BLaER1 treated with 17β-estradiol and CSF1 and Interleukin-3, amounts not matched to agents 10 nM and 100 nM (cell line): ENCODE measurements at regions not wholly inside any gene's neighbourhood (a gene's known extent, or its start where the extent isn't known, plus 50 kb on each side); places are given as distances from the start of the nearest gene placed in this dataset.

Experiments used
- H3K27ac ChIP-seq, 11 experiments: shearing (Covaris generic); formaldehyde crosslinking; 2 replicates each; pipeline ENCODE4 v1.8.1; 2022
- H3K27me3 ChIP-seq, 11 experiments: shearing (Covaris generic); formaldehyde crosslinking; 2 replicates each; pipeline ENCODE4 v1.8.1; 2022
- H3K36me3 ChIP-seq, 11 experiments: shearing (Covaris generic); formaldehyde crosslinking; 2 replicates each; pipeline ENCODE4 v1.8.1; 2022
- H3K4me1 ChIP-seq, 10 experiments: shearing (Covaris generic); formaldehyde crosslinking; 2 replicates each; pipeline ENCODE4 v1.8.1; 2022
- H3K4me2 ChIP-seq, 11 experiments: shearing (Covaris generic); formaldehyde crosslinking; 2 replicates each; pipeline ENCODE4 v1.8.1; 2022
- H3K4me3 ChIP-seq, 10 experiments: shearing (Covaris generic); formaldehyde crosslinking; 2 replicates each; pipeline ENCODE4 v1.8.1; 2022
- H3K9ac ChIP-seq, 11 experiments: shearing (Covaris generic); formaldehyde crosslinking; 2 replicates each; pipeline ENCODE4 v1.8.1; 2022
- H3K9me3 ChIP-seq, 11 experiments: shearing (Covaris generic); formaldehyde crosslinking; replicated peaks in 1 of 11; 2 replicates each; pipeline ENCODE4 v1.8.1; 2022
- H4K20me1 ChIP-seq, 11 experiments: shearing (Covaris generic); formaldehyde crosslinking; 2 replicates each; pipeline ENCODE4 v1.8.1; 2022
- Cebpa-rat ChIP-seq, 11 experiments: shearing (Covaris generic); IDR thresholded peaks; 2 replicates each; pipeline ENCODE4 v1.8.1; 2022

DNA sequence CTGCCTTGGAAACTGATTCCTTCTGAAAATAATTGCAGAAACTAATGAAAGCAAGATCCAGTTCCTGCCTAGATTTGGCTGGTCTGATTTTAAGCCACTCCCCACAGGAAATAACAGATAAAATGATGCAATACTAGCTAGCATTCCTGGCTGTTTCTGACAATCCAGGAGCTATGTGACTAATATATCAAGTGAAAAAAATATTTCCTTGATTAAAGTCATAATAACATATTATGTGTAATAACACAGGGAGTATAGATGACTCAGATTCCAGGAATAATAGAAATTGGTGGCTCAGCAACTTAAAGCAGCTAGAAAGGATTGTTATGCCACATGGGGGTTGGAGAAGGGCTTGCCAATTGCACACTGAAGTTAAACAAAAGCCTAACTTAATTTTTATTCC lies 182.7 kb upstream of the SALL4 start:
- TF ChIP-seq Cebpa-rat (IDR thresholded peaks at IDR 0.05), result peak in 4 of 11 experiments; percentile 20 to 73 (median 68); a peak in 7 of 22 replicates
- H3K27me3 ChIP-seq, result no peaks in the 10 kb centered on the region
- H3K27ac ChIP-seq, result peak overlapping the region in 8 of 11 experiments; percentile 13 to 78 (median 40); a peak in 15 of 22 replicates
- H4K20me1 ChIP-seq, result no peaks in the 10 kb centered on the region
- H3K4me1 ChIP-seq, result peaks cover 6 to 37% (median 17%) of the 10 kb centered on the region in 10 experiments; a peak in 17 of 20 replicates
- no peak overlapping the region for H3K4me3 ChIP-seq
- peak overlapping the region in 1 of 11 experiments; percentile 40; a peak in 1 of 22 replicates for H3K9ac ChIP-seq
- H3K4me2 ChIP-seq, result peak overlapping the region in 9 of 11 experiments; percentile 11 to 49 (median 45); a peak in 13 of 22 replicates
- no peaks in the 10 kb centered on the region for H3K36me3 ChIP-seq
- peaks cover 0 to 8% (median 0%) of the 10 kb centered on the region in 11 experiments; a peak in 5 of 22 replicates for H3K9me3 ChIP-seq

DNA sequence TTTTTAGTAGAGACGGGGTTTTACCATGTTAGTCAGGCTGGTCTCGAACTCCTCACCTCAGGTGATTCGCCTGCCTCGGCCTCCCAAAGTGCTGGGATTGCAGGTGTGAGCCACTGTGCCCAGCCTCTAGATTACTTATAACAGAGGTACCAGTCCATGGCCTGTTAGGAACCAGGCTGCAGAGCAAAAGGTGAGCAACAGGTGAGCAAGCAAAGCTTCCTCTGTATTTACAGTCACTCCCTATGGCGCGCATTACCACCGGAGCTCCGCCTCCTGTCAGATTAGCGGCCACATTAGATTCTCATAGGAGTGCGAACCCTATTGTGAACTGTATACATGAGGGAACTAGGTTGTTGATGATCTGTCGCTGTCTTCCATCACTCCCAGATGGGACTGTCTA lies 178.0 kb upstream of the SALL4 start:
- H3K9ac ChIP-seq, result no peak overlapping the region
- H4K20me1 ChIP-seq, result no peaks in the 10 kb centered on the region
- peaks cover 6 to 30% (median 13%) of the 10 kb centered on the region in 10 experiments; a peak in 17 of 20 replicates for H3K4me1 ChIP-seq
- no peaks in the 10 kb centered on the region for H3K27me3 ChIP-seq
- H3K27ac ChIP-seq, result no peak overlapping the region
- TF ChIP-seq Cebpa-rat (IDR thresholded peaks at IDR 0.05), result no peak
- H3K4me2 ChIP-seq, result no peak overlapping the region
- H3K4me3 ChIP-seq, result no peak overlapping the region
- H3K9me3 ChIP-seq, result peaks cover 21 to 32% (median 24%) of the 10 kb centered on the region in 11 experiments
- H3K36me3 ChIP-seq, result no peaks in the 10 kb centered on the region

DNA sequence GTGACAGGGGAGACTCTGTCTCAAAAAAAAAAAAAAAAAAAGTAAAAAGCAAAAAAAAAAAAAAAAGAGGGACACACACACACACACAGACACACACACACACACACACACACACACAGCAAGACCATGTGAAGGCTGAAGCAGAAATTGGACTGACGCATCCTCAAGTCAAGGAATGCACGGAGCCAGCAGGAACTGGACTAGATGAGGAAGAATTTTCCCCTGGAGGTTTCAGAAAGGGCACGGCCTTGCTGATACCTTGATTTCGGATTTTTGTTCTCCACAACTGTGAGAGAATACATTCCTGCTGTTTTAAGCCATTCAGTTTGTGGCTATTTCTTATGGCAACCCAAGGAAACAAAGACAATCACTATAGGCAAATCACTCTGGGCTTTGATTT lies 176.9 kb upstream of the SALL4 start:
- Histone ChIP-seq H3K9ac (no peak overlapping the region), H3K4me1 (peaks cover 0 to 20% (median 5%) of the 10 kb centered on the region in 10 experiments; a peak in 13 of 20 replicates), H3K4me3 (no peak overlapping the region), H4K20me1 (no peaks in the 10 kb centered on the region), H3K27ac (no peak overlapping the region), H3K9me3 (peaks cover 21 to 30% (median 24%) of the 10 kb centered on the region in 11 experiments), H3K27me3 (no peaks in the 10 kb centered on the region), H3K4me2 (no peak overlapping the region), H3K36me3 (no peaks in the 10 kb centered on the region)
- no peak for TF ChIP-seq Cebpa-rat (IDR thresholded peaks at IDR 0.05)

DNA sequence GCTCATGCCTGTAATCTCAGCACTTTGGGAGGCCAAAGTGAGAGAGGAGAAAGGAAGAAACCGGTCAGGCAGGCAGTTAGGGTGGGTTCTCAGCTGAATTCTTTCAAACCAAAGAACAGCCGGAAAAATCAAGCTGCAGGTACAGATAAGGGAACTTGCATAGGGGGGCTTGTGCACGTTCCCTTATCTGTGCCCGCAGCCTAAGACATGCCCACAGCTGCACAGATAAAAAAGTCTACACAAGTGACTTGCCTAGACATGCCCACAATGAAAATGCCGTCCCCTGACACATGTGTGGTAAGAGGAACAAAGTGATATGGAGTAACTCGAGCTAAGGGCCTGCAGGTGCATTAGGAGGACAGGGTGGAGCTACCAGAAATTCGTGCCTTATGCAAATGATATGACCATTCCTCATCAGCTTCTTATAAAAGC lies 175.8 kb upstream of the SALL4 start:
- Histone ChIP-seq H3K4me1 (peaks cover 0 to 13% (median 5%) of the 10 kb centered on the region in 10 experiments; a peak in 7 of 20 replicates), H4K20me1 (no peaks in the 10 kb centered on the region), H3K9me3 (peaks cover 21 to 30% (median 24%) of the 10 kb centered on the region in 11 experiments), H3K4me3 (no peak overlapping the region), H3K9ac (no peak overlapping the region), H3K27me3 (no peaks in the 10 kb centered on the region), H3K27ac (peak overlapping the region in 3 of 11 experiments; percentile 30 to 63 (median 45); a peak in 3 of 22 replicates), H3K4me2 (no peak overlapping the region), H3K36me3 (no peaks in the 10 kb centered on the region)
- no peak for TF ChIP-seq Cebpa-rat (IDR thresholded peaks at IDR 0.05)

DNA sequence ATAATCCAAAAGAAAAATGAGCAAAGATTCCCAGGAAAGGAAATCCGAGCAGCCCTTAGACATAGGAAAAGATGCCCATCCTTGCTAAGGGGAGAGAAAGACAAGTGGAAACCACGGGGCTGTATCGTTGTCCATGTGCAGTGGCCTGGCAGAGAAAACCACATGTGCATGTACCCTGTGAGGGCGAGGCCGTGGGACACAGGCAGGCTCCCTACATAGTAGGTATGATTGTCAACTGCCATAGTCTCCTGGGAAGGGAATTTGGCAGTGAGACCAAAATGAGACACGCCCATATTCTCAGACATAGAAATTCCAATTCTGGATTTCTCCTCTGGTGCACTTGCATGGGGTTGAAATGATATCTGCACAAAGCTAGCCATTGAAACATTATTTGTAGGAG lies 169.7 kb upstream of the SALL4 start:
- no peak overlapping the region for H3K27ac ChIP-seq
- H3K9me3 ChIP-seq, result peaks cover 4 to 13% (median 9%) of the 10 kb centered on the region in 11 experiments; a peak in 20 of 22 replicates
- H3K9ac ChIP-seq, result no peak overlapping the region
- H3K4me2 ChIP-seq, result no peak overlapping the region
- no peaks in the 10 kb centered on the region for H3K4me1 ChIP-seq
- TF ChIP-seq Cebpa-rat (IDR thresholded peaks at IDR 0.05), result no peak
- H3K27me3 ChIP-seq, result no peaks in the 10 kb centered on the region
- H3K36me3 ChIP-seq, result no peaks in the 10 kb centered on the region
- H4K20me1 ChIP-seq, result no peaks in the 10 kb centered on the region
- H3K4me3 ChIP-seq, result no peak overlapping the region

DNA sequence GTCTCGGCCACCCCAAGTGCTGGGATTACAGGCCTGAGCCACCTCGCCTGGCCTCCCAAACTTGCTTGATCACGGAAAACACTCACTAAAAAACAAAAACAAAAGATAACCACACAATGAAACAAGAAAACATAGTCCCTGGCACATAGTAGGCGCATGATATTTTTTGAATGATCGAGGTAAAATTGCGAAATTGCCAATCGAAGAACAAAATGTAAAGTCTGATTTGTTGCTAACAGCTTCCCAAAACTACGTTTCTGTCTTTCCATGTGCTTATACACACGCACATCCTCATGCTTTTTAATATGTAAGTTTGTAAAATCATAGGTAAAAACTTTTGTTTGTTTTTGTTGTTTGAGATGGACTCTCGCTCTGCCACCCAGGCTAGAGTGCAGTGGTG lies 168.5 kb upstream of the SALL4 start:
- Histone ChIP-seq H4K20me1 (no peaks in the 10 kb centered on the region), H3K4me3 (no peak overlapping the region), H3K36me3 (no peaks in the 10 kb centered on the region), H3K27ac (no peak overlapping the region), H3K9ac (no peak overlapping the region), H3K4me1 (no peaks in the 10 kb centered on the region), H3K9me3 (peaks cover 0 to 2% (median 0%) of the 10 kb centered on the region in 11 experiments; a peak in 3 of 22 replicates), H3K4me2 (no peak overlapping the region), H3K27me3 (no peaks in the 10 kb centered on the region)
- TF ChIP-seq Cebpa-rat (IDR thresholded peaks at IDR 0.05), result 0 out of 22 replicates have a peak, but pooled peaks of 1 of the 11 experiments have one; percentile 37

DNA sequence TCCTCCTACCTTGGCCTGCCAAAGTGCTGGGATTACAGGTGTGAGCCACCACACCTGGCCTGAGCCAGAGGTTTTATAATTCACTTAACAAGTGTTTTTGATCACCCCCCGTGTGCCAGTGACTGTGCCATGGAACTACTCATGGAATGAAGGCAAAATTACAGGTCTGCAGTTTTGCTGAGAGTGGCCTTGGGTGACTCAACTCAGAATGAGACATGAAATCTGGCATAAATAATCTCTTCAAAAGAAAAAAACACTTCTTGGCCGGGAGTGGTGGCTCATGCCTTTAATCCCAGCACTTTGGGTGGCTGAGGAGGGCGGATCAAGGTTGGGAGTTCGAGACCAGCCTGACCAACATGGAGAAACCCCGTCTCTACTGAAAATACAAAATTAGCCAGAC lies 166.9 kb upstream of the SALL4 start:
- Histone ChIP-seq H3K9ac (no peak overlapping the region), H3K4me3 (no peak overlapping the region), H3K4me2 (no peak overlapping the region), H3K27me3 (no peaks in the 10 kb centered on the region), H3K36me3 (no peaks in the 10 kb centered on the region), H3K4me1 (no peaks in the 10 kb centered on the region), H3K9me3 (no peaks in the 10 kb centered on the region), H3K27ac (no peak overlapping the region), H4K20me1 (no peaks in the 10 kb centered on the region)
- no peak for TF ChIP-seq Cebpa-rat (IDR thresholded peaks at IDR 0.05)

DNA sequence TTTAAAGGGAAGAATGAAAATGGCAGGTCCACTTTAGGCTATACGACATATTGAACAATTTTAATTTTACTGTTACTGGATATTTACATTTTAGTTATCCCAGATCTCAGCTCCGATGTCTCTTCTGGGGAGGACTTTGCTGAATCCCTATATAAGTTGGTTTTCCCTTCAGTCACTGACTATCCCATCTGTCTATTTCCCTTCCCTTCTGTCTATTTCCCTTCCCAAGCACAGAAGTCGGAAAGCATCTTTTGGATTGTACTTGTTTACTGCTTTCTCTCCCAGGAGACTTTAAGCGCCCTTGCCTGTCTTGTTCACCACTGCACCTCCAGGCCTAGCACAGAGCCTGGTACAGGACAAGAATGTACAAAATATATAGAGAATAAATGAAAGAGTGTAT lies 165.8 kb upstream of the SALL4 start:
- Histone ChIP-seq H3K4me1 (no peaks in the 10 kb centered on the region), H3K27me3 (no peaks in the 10 kb centered on the region), H3K9ac (no peak overlapping the region), H3K27ac (no peak overlapping the region), H4K20me1 (no peaks in the 10 kb centered on the region), H3K36me3 (no peaks in the 10 kb centered on the region), H3K4me2 (no peak overlapping the region), H3K9me3 (no peaks in the 10 kb centered on the region), H3K4me3 (no peak overlapping the region)
- TF ChIP-seq Cebpa-rat (IDR thresholded peaks at IDR 0.05), result no peak

DNA sequence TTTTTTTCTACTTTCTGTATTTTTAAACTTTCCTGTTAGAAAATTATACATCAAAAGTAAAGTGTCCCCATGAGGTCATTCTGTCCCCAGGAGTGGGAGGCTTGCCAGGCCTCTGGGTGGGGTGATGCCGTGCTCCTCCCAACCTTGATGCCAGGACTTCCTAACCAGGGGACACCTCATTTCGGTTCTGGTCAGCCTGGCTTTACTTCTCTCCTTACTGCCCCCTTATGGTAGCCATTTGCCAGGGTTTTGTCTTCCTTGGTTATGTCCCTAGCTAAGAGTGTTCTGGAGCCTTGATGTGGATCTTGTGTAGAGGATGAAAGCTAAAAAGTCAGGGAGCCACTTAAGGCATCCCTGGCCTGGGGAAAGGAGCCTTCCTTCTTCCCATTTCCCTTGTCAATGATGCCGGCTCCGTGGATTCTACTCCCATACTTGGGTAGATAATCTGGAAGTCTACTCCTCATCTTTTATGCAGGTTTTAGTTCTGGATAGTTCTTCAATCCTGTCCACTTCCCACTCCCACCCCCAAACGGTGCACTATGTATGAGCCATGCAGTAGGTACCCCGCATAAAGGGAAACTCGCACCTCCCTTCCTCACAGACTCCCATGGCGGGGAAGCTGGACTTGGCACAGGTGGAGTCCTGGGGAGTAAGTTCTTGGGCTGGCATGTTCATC lies 164.1 kb upstream of the SALL4 start:
- Histone ChIP-seq H4K20me1 (no peaks in the 10 kb centered on the region), H3K36me3 (no peaks in the 10 kb centered on the region), H3K27ac (no peak overlapping the region), H3K4me2 (no peak overlapping the region), H3K4me3 (no peak overlapping the region), H3K4me1 (peaks cover 0 to 6% (median 0%) of the 10 kb centered on the region in 10 experiments; a peak in 4 of 20 replicates), H3K9me3 (no peaks in the 10 kb centered on the region), H3K9ac (no peak overlapping the region), H3K27me3 (no peaks in the 10 kb centered on the region)
- TF ChIP-seq Cebpa-rat (IDR thresholded peaks at IDR 0.05), result no peak
